ENCODE measurements at regions not wholly inside any gene's neighbourhood (a gene's known extent, or its start where the extent isn't known, plus 50 kb on each side); places are given as distances from the start of the nearest gene placed in this dataset.
"Not testable (repeated sequence)": the region's sequence is repeated elsewhere in the genome, so short reads cannot be mapped to it uniquely, and the experiment has no call there.

- H3K4me3 ChIP-seq (ENCODE audit: low read depth, low read length), result no peak overlapping the region
- TF ChIP-seq CTCF (IDR thresholded peaks at IDR 0.05; ENCODE audit: insufficient read depth, low read length, missing control alignments), result no peak
- no peak for DNase-seq (ENCODE audit: low read depth, low spot score)
- CTCF ChIA-PET, result no interaction called here
- POLR2A ChIA-PET, result no interaction called here
Measured at GRCh38 chr16:76696876-76697275, 419.7 kb downstream of the CNTNAP4 start.

- TF ChIP-seq CTCF (IDR thresholded peaks at IDR 0.05; ENCODE audit: insufficient read depth, low read length, missing control alignments), result no peak
- ChIA-PET CTCF (no interaction called here), POLR2A (no interaction called here)
- no peak overlapping the region for H3K4me3 ChIP-seq (ENCODE audit: low read depth, low read length)
- no peak for DNase-seq (ENCODE audit: low read depth, low spot score)
Measured at GRCh38 chr16:76705892-76706291, 428.7 kb downstream of the CNTNAP4 start.

- POLR2A ChIA-PET, result no interaction called here
- no peak for TF ChIP-seq CTCF (IDR thresholded peaks at IDR 0.05; ENCODE audit: insufficient read depth, low read length, missing control alignments)
- no peak for DNase-seq (ENCODE audit: low read depth, low spot score)
- H3K4me3 ChIP-seq (ENCODE audit: low read depth, low read length), result no peak overlapping the region
- CTCF ChIA-PET, result no interaction called here
Measured at GRCh38 chr16:76713191-76713590, 436.0 kb downstream of the CNTNAP4 start.

GRCh38 chr16:76716251-76716650, 439.1 kb downstream of the CNTNAP4 start:
- CTCF ChIA-PET; DNase-seq (ENCODE audit: low read depth, low spot score); H3K4me3 ChIP-seq (ENCODE audit: low read depth, low read length); POLR2A ChIA-PET: not testable (repeated sequence)

- CTCF ChIA-PET, result no interaction called here
- TF ChIP-seq CTCF (IDR thresholded peaks at IDR 0.05; ENCODE audit: insufficient read depth, low read length, missing control alignments), result no peak
- no peak for DNase-seq (ENCODE audit: low read depth, low spot score)
- no peak overlapping the region for H3K4me3 ChIP-seq (ENCODE audit: low read depth, low read length)
- POLR2A ChIA-PET, result no interaction called here
Measured at GRCh38 chr16:76724181-76724580, 447.0 kb downstream of the CNTNAP4 start.

GRCh38 chr16:76729525-76729924, 452.3 kb downstream of the CNTNAP4 start:
- CTCF ChIA-PET, result no interaction called here

More at GRCh38 chr16:76729525-76729924, 452.3 kb downstream of the CNTNAP4 start:
- H3K4me3 ChIP-seq (ENCODE audit: low read depth, low read length), result no peak overlapping the region
- POLR2A ChIA-PET, result no interaction called here
- no peak for DNase-seq (ENCODE audit: low read depth, low spot score)
- no peak for TF ChIP-seq CTCF (IDR thresholded peaks at IDR 0.05; ENCODE audit: insufficient read depth, low read length, missing control alignments)
